ENCODE measurements at regions not wholly inside any gene's neighbourhood (a gene's known extent, or its start where the extent isn't known, plus 50 kb on each side); places are given as distances from the start of the nearest gene placed in this dataset.
"Not testable (repeated sequence)": the region's sequence is repeated elsewhere in the genome, so short reads cannot be mapped to it uniquely, and the experiment has no call there.

GRCh38 chr15:96170979-96171739 lies 159.3 kb upstream of the NR2F2 start:
- no peak for DNase-seq (ENCODE audit: low read depth)

- no peak for DNase-seq (ENCODE audit: low read depth)
These were observed 158.6 kb upstream of the NR2F2 start for GRCh38 chr15:96171853-96172296.

DNA sequence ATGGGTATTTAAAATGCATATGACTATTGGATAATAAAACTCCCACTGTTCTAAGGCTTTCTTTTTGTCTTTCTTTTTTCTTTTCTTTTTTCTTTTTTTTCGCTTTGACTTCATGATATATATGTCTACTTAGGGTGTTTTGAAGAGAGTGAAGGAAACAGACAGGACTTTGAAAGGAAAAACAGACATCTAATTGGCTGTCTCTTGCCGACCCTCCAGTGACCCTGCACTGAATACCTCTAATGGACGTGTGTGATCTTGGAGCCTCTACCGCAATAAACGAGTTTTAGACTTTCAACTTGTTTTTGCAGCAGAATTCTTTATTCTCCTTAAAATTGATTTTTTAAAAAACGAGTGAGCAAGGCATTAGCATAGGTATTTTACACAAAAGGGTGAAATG lies 158.1 kb upstream of the NR2F2 start:
- DNase-seq (ENCODE audit: low read depth) = no peak

DNA sequence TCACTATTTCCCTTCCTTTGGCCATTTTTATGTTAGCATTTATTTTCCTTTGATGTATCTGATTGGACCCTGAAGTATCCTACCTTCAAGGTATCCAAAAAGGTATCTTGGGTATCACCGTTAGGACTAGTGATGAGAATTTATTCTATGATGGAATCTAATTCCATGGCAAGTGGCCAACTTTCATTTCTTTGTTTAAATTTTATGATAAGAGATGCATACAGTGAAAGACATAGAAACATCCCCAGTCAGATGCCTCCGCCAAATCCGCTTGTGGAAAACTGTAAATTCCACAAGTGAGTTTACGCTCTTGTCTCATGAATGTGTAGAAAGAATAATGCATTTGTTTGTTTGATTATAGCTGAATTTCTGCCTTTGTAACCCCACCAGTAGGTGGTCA lies 153.7 kb upstream of the NR2F2 start:
- DNase-seq (ENCODE audit: low read depth) = no peak

- no peak for DNase-seq (ENCODE audit: low read depth)
These were observed 153.2 kb upstream of the NR2F2 start for GRCh38 chr15:96177279-96177678.

GRCh38 chr15:96180087-96180748 lies 150.3 kb upstream of the NR2F2 start:
- no peak for DNase-seq (ENCODE audit: low read depth)

- no peak for DNase-seq (ENCODE audit: low read depth)
These were observed 149.3 kb upstream of the NR2F2 start for GRCh38 chr15:96181217-96181616.

- DNase-seq (ENCODE audit: low read depth) = peak; percentile 6
These were observed 148.6 kb upstream of the NR2F2 start for GRCh38 chr15:96181873-96182301.

DNA sequence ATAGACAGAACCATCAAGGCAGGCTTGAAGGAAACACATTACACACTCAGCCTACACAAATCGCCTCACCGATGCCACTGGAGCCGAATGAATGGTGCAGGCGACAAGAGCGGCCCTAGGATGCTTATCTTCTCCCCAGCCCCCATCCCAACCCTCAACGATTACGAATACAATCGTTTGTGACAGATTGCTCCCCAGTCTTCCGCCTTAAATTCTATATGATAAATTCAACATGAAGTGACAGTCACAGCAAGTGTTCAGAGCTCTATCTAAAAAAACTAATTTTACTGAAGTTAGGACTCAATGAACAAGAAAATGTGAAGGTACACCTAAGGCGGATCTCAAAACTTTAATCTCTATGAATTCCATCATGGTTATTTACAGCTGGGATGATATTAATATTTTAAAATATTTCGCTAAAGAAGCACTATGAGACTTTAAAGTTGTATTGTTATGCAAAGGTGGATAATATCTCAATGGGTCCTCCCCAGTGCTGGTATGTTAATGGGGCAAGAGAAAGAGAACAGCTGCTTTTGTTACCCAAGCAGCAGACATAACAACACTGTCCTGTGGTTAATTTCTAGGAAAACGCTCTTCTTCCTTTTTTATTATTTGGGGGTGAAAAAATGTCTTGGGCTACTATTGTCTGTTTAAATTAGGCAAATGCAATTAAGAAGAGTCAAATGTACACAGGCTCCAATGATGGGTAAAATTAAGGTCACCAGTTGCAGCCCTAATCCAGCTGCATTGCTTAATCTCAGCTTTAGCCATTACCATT lies 147.6 kb upstream of the NR2F2 start:
- DNase-seq (ENCODE audit: low read depth) = no peak

- no peak for DNase-seq (ENCODE audit: low read depth)
These were observed 147.0 kb upstream of the NR2F2 start for GRCh38 chr15:96183514-96183850.

- DNase-seq (ENCODE audit: low read depth) = no peak
These were observed 146.6 kb upstream of the NR2F2 start for GRCh38 chr15:96183867-96184266.

GRCh38 chr15:96184297-96184696 lies 146.2 kb upstream of the NR2F2 start:
- no peak for DNase-seq (ENCODE audit: low read depth)

GRCh38 chr15:96186105-96186504 lies 144.4 kb upstream of the NR2F2 start:
- DNase-seq (ENCODE audit: low read depth) = no peak

DNA sequence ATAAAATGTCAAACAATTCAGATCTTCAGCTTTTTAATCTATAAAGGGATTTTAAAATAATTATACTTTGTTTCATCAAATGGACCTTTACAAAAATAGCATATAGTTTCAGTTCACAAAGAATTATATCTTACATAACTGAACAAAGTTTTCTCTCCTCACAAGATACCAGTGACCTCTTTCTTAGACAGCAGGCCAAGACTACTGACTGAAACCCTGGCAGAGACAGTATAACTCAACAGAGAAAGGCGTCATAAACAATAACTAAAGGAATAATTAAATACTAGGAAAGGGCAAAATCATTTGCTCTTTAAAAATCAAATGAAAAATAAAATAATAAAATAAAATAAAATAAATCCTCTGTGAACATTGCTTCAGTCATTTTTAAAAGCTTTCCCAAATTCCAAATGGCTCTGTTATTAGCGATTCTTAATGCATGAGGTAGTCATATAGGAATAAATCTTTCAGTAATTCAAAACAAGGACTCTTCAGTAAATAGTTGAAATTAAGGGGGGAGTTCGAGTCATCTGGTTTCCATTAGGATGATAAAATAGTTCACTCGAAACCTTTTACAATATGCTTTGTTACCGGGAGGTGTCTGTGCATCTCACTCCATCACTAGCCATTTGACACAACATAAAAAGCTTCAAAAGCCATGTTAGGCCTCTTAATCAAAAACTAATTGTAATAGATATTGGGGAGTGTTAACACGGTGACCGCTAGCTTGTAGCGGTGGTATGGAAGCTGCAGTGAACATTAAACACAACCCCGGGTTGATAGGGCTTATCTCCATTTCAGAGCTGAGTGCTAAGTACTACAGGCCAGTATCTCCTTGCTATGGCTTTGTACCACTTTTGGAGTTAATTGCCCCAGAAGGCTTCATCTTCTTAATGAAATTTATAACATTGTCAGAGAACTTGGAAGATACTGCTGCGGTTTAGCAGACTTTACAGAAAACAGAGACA lies 142.9 kb upstream of the NR2F2 start:
- DNase-seq (ENCODE audit: low read depth) = no peak

DNA sequence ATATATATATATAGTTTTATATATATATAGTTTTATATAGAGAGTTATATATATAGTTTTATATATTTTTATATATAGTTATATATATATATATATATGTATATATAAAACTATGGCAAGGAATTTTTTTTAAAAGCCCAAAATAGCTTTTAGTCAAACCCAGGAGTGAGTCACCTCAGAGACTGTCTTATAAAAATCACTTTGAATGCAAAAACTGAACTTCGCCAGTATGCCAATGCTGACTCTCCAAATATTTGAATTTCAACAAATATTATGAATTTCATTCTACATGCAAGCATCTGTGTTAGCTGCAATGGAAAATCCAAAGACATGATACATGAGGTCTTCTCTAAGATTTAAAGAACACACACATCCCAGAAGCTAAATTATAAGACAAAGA lies 132.8 kb upstream of the NR2F2 start:
- no peak for DNase-seq (ENCODE audit: low read depth)

GRCh38 chr15:96199111-96199510 lies 131.4 kb upstream of the NR2F2 start:
- DNase-seq (ENCODE audit: low read depth) = no peak

DNA sequence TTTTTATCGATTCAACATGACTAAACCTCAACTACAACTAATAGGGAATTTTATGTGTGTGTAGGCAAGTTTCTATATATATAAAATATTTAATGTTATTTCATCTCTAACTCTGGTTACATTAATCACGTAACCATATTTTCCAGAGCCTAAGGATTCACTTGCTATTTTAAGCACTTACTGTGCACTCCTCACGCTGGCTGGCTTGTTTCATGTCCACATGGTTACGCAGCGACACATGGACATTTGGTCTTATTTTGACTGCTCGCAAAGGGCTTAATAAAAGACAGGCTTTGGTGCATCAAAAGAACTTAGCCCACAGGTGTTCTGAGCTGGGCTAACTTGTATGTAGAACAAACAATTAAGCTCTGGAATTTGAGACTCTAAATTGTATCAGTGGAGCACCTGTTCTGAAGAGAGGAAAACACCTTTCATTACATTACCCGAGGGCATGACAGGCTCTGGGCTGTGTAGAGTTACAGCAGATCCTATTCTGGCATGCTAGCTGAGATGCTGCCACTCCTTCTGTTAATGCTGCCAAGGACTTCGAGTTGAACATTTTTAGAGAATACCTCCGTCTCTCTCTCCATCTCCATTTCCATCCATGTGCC lies 130.0 kb upstream of the NR2F2 start:
- DNase-seq (ENCODE audit: low read depth) = no peak

GRCh38 chr15:96201696-96202095 lies 128.8 kb upstream of the NR2F2 start:
- no peak for DNase-seq (ENCODE audit: low read depth)

DNA sequence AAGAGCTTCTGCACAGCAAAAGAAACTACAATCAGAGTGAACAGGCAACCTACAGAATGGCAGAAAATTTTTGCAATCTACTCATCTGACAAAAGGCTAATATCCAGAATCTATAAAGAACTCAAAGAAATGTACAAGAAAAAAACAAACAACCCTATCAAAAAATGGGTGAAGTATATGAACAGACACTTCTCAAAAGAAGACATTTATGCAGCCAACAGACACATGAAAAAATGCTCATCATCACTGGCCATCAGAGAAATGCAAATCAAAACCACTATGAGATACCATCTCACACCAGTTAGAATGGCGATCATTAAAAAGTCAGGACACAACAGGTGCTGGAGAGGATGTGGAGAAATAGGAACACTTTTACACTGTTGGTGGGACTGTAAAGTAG lies 124.9 kb upstream of the NR2F2 start:
- DNase-seq (ENCODE audit: low read depth) = not testable (repeated sequence)

DNA sequence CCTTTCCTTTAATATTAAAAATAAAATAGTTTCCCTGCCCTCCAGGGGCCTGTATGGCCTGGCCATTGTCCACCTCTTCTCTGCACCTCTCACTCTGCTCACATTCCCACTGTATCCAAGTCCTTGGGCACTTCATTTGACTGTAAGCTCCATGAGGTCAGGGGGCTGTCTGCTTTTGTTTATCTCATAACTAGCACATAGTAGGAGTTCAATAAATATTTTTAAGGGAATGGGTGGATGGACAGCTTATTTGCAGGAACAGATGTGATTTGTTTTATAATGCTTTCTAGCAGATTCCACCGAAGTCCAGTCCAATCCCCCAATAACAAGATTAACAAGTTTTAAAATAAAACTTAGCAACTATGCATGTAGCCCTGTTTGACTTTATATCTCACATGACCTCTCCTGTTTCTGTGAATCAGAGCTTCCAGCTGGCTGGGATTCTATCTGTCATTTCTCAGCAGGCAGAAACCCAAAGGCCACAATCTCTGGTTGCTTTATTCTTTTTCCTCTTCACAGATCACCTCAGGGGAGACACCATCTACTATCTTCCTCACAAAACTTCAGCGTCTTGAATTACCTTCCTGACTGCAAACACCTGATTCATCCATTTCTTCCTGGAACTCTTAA lies 123.0 kb upstream of the NR2F2 start:
- DNase-seq (ENCODE audit: low read depth) = no peak

- DNase-seq (ENCODE audit: low read depth) = no peak
These were observed 121.2 kb upstream of the NR2F2 start for GRCh38 chr15:96209285-96209735.

Measured in RPMI7951 (cell line).